H9 (cell line): ENCODE measurements at regions not wholly inside any gene's neighbourhood (a gene's known extent, or its start where the extent isn't known, plus 50 kb on each side); places are given as distances from the start of the nearest gene placed in this dataset.
"Not testable (repeated sequence)": the region's sequence is repeated elsewhere in the genome, so short reads cannot be mapped to it uniquely, and the experiment has no call there.

Experiments used
- DNase-seq: peaks from one replicate; pipeline ENCODE4 v3.0.0-alpha.2; 2017
- H2AFZ ChIP-seq: one replicate; pipeline ENCODE4 v1.6.1; 2013; ENCODE audit warnings: mild to moderate bottlenecking, low read length, control low read depth, moderate library complexity
- H2AK5ac ChIP-seq: 2 replicates; pipeline ENCODE4 v1.6.1; 2013; ENCODE audit warnings: low read length, control low read depth, mixed read lengths; ENCODE audit not compliant: insufficient read length
- H2BK120ac ChIP-seq: one replicate; pipeline ENCODE4 v1.6.1; 2013; ENCODE audit warnings: low read depth, mild to moderate bottlenecking, low read length, control low read depth, inconsistent platforms; ENCODE audit not compliant: poor library complexity, severe bottlenecking
- H2BK12ac ChIP-seq: 2 replicates; pipeline ENCODE4 v1.6.1; 2013; ENCODE audit warnings: low read length, control low read depth, mixed read lengths, low read depth; ENCODE audit not compliant: insufficient read length
- H2BK15ac ChIP-seq: 2 replicates; pipeline ENCODE4 v1.6.1; 2013; ENCODE audit warnings: low read depth, low read length, control low read depth
- H2BK20ac ChIP-seq: one replicate; pipeline ENCODE4 v1.6.1; 2013; ENCODE audit warnings: low read depth, mild to moderate bottlenecking, low read length, control low read depth, inconsistent platforms; ENCODE audit not compliant: poor library complexity, severe bottlenecking
- H2BK5ac ChIP-seq: 2 replicates; pipeline ENCODE4 v1.6.1; 2013; ENCODE audit warnings: low read length, control low read depth, mixed read lengths; ENCODE audit not compliant: insufficient read length
- H3K14ac ChIP-seq: 2 replicates; pipeline ENCODE4 v1.6.1; 2013; ENCODE audit warnings: low read length, control low read depth; ENCODE audit not compliant: insufficient read depth
- H3K18ac ChIP-seq: 2 replicates; pipeline ENCODE4 v1.6.1; 2013; ENCODE audit warnings: low read depth, mild to moderate bottlenecking, mixed read lengths, low read length, control low read depth; ENCODE audit not compliant: insufficient read length
- H3K23ac ChIP-seq: 2 replicates; pipeline ENCODE4 v1.6.1; 2013; ENCODE audit warnings: low read length, control low read depth, mixed read lengths, low read depth; ENCODE audit not compliant: insufficient read length
- H3K23me2 ChIP-seq: 2 replicates; pipeline ENCODE4 v1.6.1; 2013; ENCODE audit warnings: low read depth, mild to moderate bottlenecking, mixed read lengths, low read length, control low read depth; ENCODE audit not compliant: insufficient read length, poor library complexity, severe bottlenecking
- H3K27ac ChIP-seq: 2 replicates; pipeline ENCODE4 v1.5.1; 2013; ENCODE audit warnings: low read length, control low read depth, mixed read lengths, low read depth; ENCODE audit not compliant: insufficient read length
- H3K27me3 ChIP-seq: 2 replicates; pipeline ENCODE4 v1.6.1; 2013; ENCODE audit warnings: low read length, control low read depth, inconsistent platforms; ENCODE audit not compliant: insufficient read depth
- H3K4ac ChIP-seq: 2 replicates; pipeline ENCODE4 v1.6.1; 2013; ENCODE audit warnings: low read depth, mild to moderate bottlenecking, control low read depth, inconsistent platforms, low read length, moderate library complexity
- H3K4me1 ChIP-seq: 2 replicates; pipeline ENCODE4 v1.6.1; 2013; ENCODE audit warnings: low read length, control low read depth, inconsistent platforms; ENCODE audit not compliant: insufficient read depth
- H3K4me2 ChIP-seq: 2 replicates; pipeline ENCODE4 v1.6.1; 2013; ENCODE audit warnings: low read length, control low read depth, mixed read lengths; ENCODE audit not compliant: insufficient read length, insufficient read depth
- H3K56ac ChIP-seq: 2 replicates; pipeline ENCODE4 v1.6.1; 2013; ENCODE audit warnings: low read depth, mild to moderate bottlenecking, mixed read lengths, low read length, control low read depth; ENCODE audit not compliant: insufficient read length
- H3K79me1 ChIP-seq: 2 replicates; pipeline ENCODE4 v1.6.1; 2013; ENCODE audit warnings: low read depth, mild to moderate bottlenecking, moderate library complexity, low read length, control low read depth, inconsistent platforms; ENCODE audit not compliant: insufficient read depth, poor library complexity, severe bottlenecking
- H3K79me2 ChIP-seq: 2 replicates; pipeline ENCODE4 v1.6.1; 2013; ENCODE audit warnings: low read length, control low read depth, inconsistent platforms; ENCODE audit not compliant: insufficient read depth
- H3K9ac ChIP-seq: 2 replicates; pipeline ENCODE4 v1.6.1; 2013; ENCODE audit warnings: low read length, control low read depth, mixed read lengths; ENCODE audit not compliant: insufficient read length; ENCODE audit errors: extremely low read depth
- H3K9me3 ChIP-seq: one replicate; pipeline ENCODE4 v1.6.1; 2013; ENCODE audit warnings: low read depth, low read length, inconsistent platforms; ENCODE audit not compliant: control insufficient read depth
- H3T11ph ChIP-seq: one replicate; pipeline ENCODE4 v1.6.1; 2013; ENCODE audit warnings: mild to moderate bottlenecking, low read length, control low read depth, inconsistent platforms
- H4K20me1 ChIP-seq: one replicate; pipeline ENCODE4 v1.6.1; 2013; ENCODE audit not compliant: control insufficient read depth, insufficient read length, insufficient read depth
- H4K5ac ChIP-seq: 2 replicates; pipeline ENCODE4 v1.6.1; 2013; ENCODE audit warnings: low read depth, mild to moderate bottlenecking, mixed read lengths, low read length, control low read depth; ENCODE audit not compliant: insufficient read length
- H4K8ac ChIP-seq: replicated peaks from 2 replicates; pipeline ENCODE4 v1.6.1; 2013; ENCODE audit warnings: low read length, control low read depth, mixed read lengths, low read depth; ENCODE audit not compliant: insufficient read length
- H4K91ac ChIP-seq: 2 replicates; pipeline ENCODE4 v1.6.1; 2013; ENCODE audit warnings: low read depth, mild to moderate bottlenecking, moderate library complexity, mixed read lengths, low read length, control low read depth; ENCODE audit not compliant: insufficient read length
- H3K27ac Mint-ChIP-seq, 3 experiments: 2 replicates in 2 of 3; 3 replicates in 1 of 3; pipeline ENCODE4 v1.8.0; 2020 to 2021; ENCODE audit warnings: mixed read lengths in 3 of 3, mild to moderate bottlenecking in 1 of 3, moderate library complexity in 1 of 3
- H3K27me3 Mint-ChIP-seq: 2 replicates; pipeline ENCODE4 v1.8.0; 2021; ENCODE audit warnings: low read depth, mild to moderate bottlenecking, moderate library complexity, mixed read lengths
- H3K36me3 Mint-ChIP-seq, 3 experiments: 2 replicates in 2 of 3; 3 replicates in 1 of 3; pipeline ENCODE4 v1.8.0; 2020 to 2021; ENCODE audit warnings: low read depth in 3 of 3, mixed read lengths in 3 of 3; ENCODE audit not compliant: insufficient read depth in 1 of 3
- H3K4me1 Mint-ChIP-seq, 2 experiments: 2 replicates each; pipeline ENCODE4 v1.8.0; 2020; ENCODE audit warnings: mixed read lengths in 2 of 2
- H3K4me3 Mint-ChIP-seq, 2 experiments: 2 replicates in 1 of 2; 3 replicates in 1 of 2; pipeline ENCODE4 v1.8.0; 2020 to 2021; ENCODE audit warnings: mild to moderate bottlenecking in 2 of 2, mixed read lengths in 2 of 2, moderate library complexity in 1 of 2
- H3K9me3 Mint-ChIP-seq, 2 experiments: 2 replicates in 1 of 2; 3 replicates in 1 of 2; pipeline ENCODE4 v1.8.0; 2020; ENCODE audit warnings: mild to moderate bottlenecking in 2 of 2, mixed read lengths in 2 of 2, moderate library complexity in 1 of 2
- WGBS: extraction: QIAGEN DNeasy Blood & Tissue Kit; methylation state at CpG from one replicate; pipeline ENCODE4 v1.1.7; 2013; ENCODE audit warnings: missing lambda C conversion rate, low lambda C conversion rate, mixed read lengths; ENCODE audit not compliant: insufficient read length; ENCODE audit errors: extremely low coverage; 5-methylcytosine and 5-hydroxymethylcytosine counted together
- TF ChIP-seq, protein P1 (sequence below): fragments of 200-600 bp; sonication (generic); conservative IDR thresholded peaks from 3 replicates; pipeline ENCODE4 v1.8.0; 2021; ENCODE audit warnings: antibody characterized with exemption, mild to moderate bottlenecking

DNA sequence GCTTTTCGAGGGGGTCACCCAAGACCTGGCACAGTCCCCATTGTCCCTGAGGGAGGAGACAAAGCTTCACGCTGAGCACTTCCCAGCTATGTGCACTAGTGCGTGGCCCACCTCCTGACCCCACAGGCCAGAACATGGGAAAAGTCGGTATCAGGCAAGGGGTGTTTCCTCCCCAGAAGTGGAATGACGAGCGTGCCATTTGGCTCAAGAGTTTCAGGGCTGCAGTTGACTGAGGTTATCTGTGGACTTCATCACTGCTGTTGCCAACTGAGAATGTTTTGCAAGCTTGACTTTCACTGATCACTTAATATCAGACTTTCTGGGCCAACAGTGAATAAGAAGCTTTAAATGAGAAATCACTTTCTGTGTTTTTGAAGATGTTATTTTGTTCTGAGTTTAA lies 137.0 kb upstream of the AFDN start:
- Histone ChIP-seq H4K8ac (no peak overlapping the region), H3K56ac (no peak overlapping the region), H3K79me2 (no peaks in the 10 kb centered on the region), H3K23ac (no peak overlapping the region), H2AFZ (no peak overlapping the region), H3K79me1 (no peaks in the 10 kb centered on the region), H4K5ac (no peak overlapping the region), H3T11ph (no peak overlapping the region), H3K18ac (no peak overlapping the region), H3K27ac (no peak overlapping the region), H3K9ac (no peak overlapping the region), H2BK120ac (no peak overlapping the region), H4K91ac (no peak overlapping the region), H3K4me1 (peaks cover 2% of the 10 kb centered on the region), H3K14ac (no peak overlapping the region), H2BK12ac (no peak overlapping the region), H3K9me3 (peaks cover 6% of the 10 kb centered on the region), H3K23me2 (no peaks in the 10 kb centered on the region), H3K27me3 (no peaks in the 10 kb centered on the region), H3K4me2 (no peak overlapping the region), H2BK20ac (no peak overlapping the region), H2BK5ac (no peak overlapping the region), H3K4ac (no peak overlapping the region), H4K20me1 (no peaks in the 10 kb centered on the region), H2AK5ac (no peak overlapping the region), H2BK15ac (no peak overlapping the region)
- no peak for DNase-seq
- H3K36me3 Mint-ChIP-seq: peaks cover 0 to 9% (median 2%) of the 10 kb centered on the region in 3 experiments; a peak in 3 of 7 replicates
- H3K4me3 Mint-ChIP-seq: no peak overlapping the region
- no CpG with 5 or more reads among the region's 6 CpGs for WGBS
- peaks cover 45 to 57% of the 10 kb centered on the region in 2 experiments for H3K4me1 Mint-ChIP-seq
- H3K27ac Mint-ChIP-seq: no peak overlapping the region; a peak in 1 of 7 replicates
- peaks cover 7% of the 10 kb centered on the region for H3K27me3 Mint-ChIP-seq
- TF ChIP-seq, protein P1, sequence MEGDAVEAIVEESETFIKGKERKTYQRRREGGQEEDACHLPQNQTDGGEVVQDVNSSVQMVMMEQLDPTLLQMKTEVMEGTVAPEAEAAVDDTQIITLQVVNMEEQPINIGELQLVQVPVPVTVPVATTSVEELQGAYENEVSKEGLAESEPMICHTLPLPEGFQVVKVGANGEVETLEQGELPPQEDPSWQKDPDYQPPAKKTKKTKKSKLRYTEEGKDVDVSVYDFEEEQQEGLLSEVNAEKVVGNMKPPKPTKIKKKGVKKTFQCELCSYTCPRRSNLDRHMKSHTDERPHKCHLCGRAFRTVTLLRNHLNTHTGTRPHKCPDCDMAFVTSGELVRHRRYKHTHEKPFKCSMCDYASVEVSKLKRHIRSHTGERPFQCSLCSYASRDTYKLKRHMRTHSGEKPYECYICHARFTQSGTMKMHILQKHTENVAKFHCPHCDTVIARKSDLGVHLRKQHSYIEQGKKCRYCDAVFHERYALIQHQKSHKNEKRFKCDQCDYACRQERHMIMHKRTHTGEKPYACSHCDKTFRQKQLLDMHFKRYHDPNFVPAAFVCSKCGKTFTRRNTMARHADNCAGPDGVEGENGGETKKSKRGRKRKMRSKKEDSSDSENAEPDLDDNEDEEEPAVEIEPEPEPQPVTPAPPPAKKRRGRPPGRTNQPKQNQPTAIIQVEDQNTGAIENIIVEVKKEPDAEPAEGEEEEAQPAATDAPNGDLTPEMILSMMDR: no peak
- H3K9me3 Mint-ChIP-seq: peaks cover 4 to 8% of the 10 kb centered on the region in 2 experiments; a peak in 4 of 5 replicates

DNA sequence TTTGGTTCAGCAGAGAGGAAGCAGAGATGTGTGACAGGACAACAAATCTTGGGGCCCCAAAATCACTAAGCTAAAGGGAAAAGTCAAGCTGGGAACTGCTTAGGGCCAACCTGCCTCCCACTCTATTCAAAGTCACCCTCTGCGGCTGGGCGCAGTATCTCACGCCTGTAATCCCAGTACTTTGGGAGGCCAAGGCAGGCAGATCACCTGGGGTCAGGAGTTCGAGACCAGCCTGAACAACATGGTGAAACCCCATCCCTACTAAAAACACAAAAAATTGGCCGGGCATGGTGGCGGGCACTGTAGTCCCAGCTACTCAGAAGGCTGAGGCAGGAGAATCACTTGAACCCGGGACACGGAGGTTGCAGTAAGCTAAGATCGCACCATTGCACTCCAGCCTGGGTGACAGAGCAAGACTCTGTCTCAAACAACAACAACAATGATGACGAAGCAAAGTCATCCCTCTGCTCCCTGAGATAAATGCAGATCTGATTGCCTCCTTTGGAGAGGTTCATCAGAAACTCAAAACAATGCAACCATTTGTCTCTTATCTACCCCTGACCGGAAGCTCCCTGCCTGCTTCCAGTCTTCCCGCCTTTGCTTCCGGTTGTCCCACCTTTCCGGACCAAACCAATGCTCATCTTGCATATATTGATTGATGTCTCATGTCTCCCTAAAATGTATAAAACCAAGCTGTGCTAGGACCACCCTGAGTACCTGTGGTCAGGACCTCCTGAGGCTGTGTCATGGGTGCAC lies 136.4 kb upstream of the AFDN start:
- H3K79me1 ChIP-seq, H3K27ac ChIP-seq, H3K9me3 ChIP-seq, H3K79me2 ChIP-seq, H3K4me2 ChIP-seq, H2AFZ ChIP-seq, H3K9me3 Mint-ChIP-seq, H3K4ac ChIP-seq, H3K14ac ChIP-seq, H3K27me3 ChIP-seq, H2BK12ac ChIP-seq, H2AK5ac ChIP-seq, H3T11ph ChIP-seq, H2BK20ac ChIP-seq, H4K20me1 ChIP-seq, H2BK5ac ChIP-seq, H3K9ac ChIP-seq, H3K4me3 Mint-ChIP-seq, H4K91ac ChIP-seq, H2BK120ac ChIP-seq, DNase-seq, H3K18ac ChIP-seq, H3K23ac ChIP-seq, H4K5ac ChIP-seq, H2BK15ac ChIP-seq, H3K56ac ChIP-seq, H3K27me3 Mint-ChIP-seq, H4K8ac ChIP-seq, H3K4me1 ChIP-seq, H3K36me3 Mint-ChIP-seq, H3K23me2 ChIP-seq: not testable (repeated sequence)
- H3K27ac Mint-ChIP-seq: 0 out of 7 replicates have a peak overlapping the region, but pooled peaks of 1 of the 3 experiments have one; percentile 2
- no CpG with 5 or more reads among the region's 14 CpGs for WGBS
- peaks cover 39 to 51% of the 10 kb centered on the region in 2 experiments for H3K4me1 Mint-ChIP-seq
